ENCODE measurements at regions not wholly inside any gene's neighbourhood (a gene's known extent, or its start where the extent isn't known, plus 50 kb on each side); places are given as distances from the start of the nearest gene placed in this dataset.

DNA sequence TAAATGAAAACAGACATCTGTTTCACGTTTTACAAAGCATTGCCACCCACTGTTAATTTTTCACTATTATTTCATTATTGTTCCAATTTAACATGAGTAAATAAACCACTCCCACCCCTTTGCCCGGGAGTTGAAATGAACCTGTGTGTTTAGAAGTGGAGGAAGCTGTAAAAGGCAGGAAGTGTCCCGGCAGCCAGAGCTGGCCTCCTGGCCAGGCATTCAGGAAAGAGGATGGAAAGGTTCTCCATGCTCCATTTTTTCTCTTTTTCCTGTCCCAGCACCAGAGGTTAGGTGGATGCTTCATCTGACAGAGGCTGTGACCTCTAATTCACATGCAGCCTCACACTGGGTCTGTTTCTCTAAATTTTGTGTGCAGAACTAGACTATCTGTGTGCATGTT is 55.5 kb upstream of the LNX1 start:
- Mint-ChIP-seq H3K36me3 (ENCODE audit: unreplicated experiment) (peaks cover 2% of the 10 kb centered on the region), H3K4me1 (ENCODE audit: unreplicated experiment) (peaks cover 11% of the 10 kb centered on the region), H3K27ac (ENCODE audit: unreplicated experiment) (no peak overlapping the region), H3K9me3 (ENCODE audit: unreplicated experiment) (no peaks in the 10 kb centered on the region), H3K4me3 (ENCODE audit: unreplicated experiment) (no peak overlapping the region), H3K27me3 (ENCODE audit: unreplicated experiment) (no peaks in the 10 kb centered on the region)
- no peak for DNase-seq (ENCODE audit: extremely low spot score, unreplicated experiment)
- TF ChIP-seq, protein P1, sequence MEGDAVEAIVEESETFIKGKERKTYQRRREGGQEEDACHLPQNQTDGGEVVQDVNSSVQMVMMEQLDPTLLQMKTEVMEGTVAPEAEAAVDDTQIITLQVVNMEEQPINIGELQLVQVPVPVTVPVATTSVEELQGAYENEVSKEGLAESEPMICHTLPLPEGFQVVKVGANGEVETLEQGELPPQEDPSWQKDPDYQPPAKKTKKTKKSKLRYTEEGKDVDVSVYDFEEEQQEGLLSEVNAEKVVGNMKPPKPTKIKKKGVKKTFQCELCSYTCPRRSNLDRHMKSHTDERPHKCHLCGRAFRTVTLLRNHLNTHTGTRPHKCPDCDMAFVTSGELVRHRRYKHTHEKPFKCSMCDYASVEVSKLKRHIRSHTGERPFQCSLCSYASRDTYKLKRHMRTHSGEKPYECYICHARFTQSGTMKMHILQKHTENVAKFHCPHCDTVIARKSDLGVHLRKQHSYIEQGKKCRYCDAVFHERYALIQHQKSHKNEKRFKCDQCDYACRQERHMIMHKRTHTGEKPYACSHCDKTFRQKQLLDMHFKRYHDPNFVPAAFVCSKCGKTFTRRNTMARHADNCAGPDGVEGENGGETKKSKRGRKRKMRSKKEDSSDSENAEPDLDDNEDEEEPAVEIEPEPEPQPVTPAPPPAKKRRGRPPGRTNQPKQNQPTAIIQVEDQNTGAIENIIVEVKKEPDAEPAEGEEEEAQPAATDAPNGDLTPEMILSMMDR (IDR thresholded peaks at IDR 0.05): no peak

DNA sequence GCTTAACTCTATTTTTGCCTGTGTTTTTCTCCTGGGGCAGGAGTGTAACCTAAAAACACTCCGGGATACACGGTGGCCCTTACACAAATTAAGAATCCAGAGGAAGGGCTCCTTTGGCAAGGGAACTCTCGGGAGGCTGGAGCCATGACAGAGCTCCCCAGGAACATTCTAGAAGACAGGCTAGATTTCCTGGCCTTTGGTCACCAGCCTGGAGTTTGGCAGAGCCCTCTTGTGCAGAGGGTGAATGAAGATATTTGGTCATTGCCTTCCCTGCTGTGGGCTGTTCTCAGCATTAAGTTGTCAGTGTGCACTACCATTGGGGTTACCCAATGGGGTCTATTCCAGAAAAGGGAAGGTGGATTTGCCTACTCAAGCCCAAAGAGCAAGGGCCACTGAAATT is 53.8 kb upstream of the LNX1 start:
- H3K27me3 Mint-ChIP-seq (ENCODE audit: unreplicated experiment): no peaks in the 10 kb centered on the region
- H3K4me3 Mint-ChIP-seq (ENCODE audit: unreplicated experiment): no peak overlapping the region
- H3K4me1 Mint-ChIP-seq (ENCODE audit: unreplicated experiment): peaks cover 3% of the 10 kb centered on the region
- no peak for DNase-seq (ENCODE audit: extremely low spot score, unreplicated experiment)
- TF ChIP-seq, protein P1 (IDR thresholded peaks at IDR 0.05): no peak
- H3K27ac Mint-ChIP-seq (ENCODE audit: unreplicated experiment): no peak overlapping the region
- H3K36me3 Mint-ChIP-seq (ENCODE audit: unreplicated experiment): peaks cover 2% of the 10 kb centered on the region
- H3K9me3 Mint-ChIP-seq (ENCODE audit: unreplicated experiment): no peaks in the 10 kb centered on the region

DNA sequence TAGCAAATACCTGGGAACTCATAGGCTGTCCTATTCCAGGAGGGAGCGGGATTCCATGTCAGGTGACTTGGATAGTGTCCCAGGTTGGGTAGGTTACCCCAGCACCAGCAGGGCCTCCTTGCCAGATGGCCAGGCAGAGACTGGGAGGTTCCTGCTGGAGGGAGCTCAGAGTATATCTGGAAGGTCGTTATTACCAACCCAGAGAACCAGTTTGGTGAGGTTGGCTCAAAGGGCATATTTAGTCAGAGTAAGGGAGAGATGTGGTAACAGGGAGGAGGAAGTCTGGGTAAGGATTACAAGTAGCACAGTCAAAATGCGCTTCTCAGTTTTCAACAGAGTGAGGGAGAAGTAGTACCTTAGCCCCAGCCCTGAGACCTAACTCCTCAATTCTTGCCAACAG is 53.3 kb upstream of the LNX1 start:
- H3K27ac Mint-ChIP-seq (ENCODE audit: unreplicated experiment): no peak overlapping the region
- H3K27me3 Mint-ChIP-seq (ENCODE audit: unreplicated experiment): no peaks in the 10 kb centered on the region
- H3K4me3 Mint-ChIP-seq (ENCODE audit: unreplicated experiment): no peak overlapping the region

More for the DNA sequence above, 53.3 kb upstream of the LNX1 start:
- no peaks in the 10 kb centered on the region for H3K9me3 Mint-ChIP-seq (ENCODE audit: unreplicated experiment)
- H3K36me3 Mint-ChIP-seq (ENCODE audit: unreplicated experiment): peaks cover 2% of the 10 kb centered on the region
- TF ChIP-seq, protein P1 (IDR thresholded peaks at IDR 0.05): no peak
- peaks cover 3% of the 10 kb centered on the region for H3K4me1 Mint-ChIP-seq (ENCODE audit: unreplicated experiment)
- DNase-seq (ENCODE audit: extremely low spot score, unreplicated experiment): no peak
